LNCaP clone FGC (cell line): ENCODE measurements at regions not wholly inside any gene's neighbourhood (a gene's known extent, or its start where the extent isn't known, plus 50 kb on each side); places are given as distances from the start of the nearest gene placed in this dataset.

Experiments
- DNase-seq: peaks from one replicate; pipeline ENCODE4 v3.0.0-alpha.2; 2011; ENCODE audit warnings: low read depth
- H3K4me3 ChIP-seq: 2 replicates; pipeline ENCODE4 v1.5.1; 2011; ENCODE audit warnings: mild to moderate bottlenecking, low read depth, low read length, control low read depth
- CTCF ChIP-seq: IDR thresholded peaks from 2 replicates; pipeline ENCODE4 v1.5.1; 2012; ENCODE audit warnings: mild to moderate bottlenecking; ENCODE audit not compliant: control insufficient read depth, insufficient read depth; ENCODE audit errors: extremely low read depth

GRCh38 chr6:21855811-21856455 lies 262.4 kb downstream of the SOX4 start:
- TF ChIP-seq CTCF = no peak
- H3K4me3 ChIP-seq = no peak overlapping the region
- DNase-seq = no peak

DNA sequence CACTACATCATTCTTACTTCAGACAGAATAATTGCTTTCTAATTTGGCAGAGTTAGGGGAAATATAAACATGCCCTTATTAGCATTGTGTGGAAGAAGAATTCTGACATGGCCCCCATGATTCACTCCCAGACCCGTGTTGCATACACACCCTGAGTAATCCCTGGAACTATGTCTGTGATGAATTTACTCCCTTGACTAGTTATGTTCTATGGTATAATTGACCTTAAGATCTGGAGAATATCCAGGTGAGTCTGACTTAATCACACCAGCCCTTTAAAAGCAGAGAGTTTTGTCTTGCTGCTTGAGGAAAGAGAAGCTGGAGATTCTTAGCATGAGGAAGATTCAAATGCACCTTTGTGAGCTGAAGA lies 262.9 kb downstream of the SOX4 start:
- no peak overlapping the region for H3K4me3 ChIP-seq
- no peak for DNase-seq
- TF ChIP-seq CTCF = no peak

- no peak for TF ChIP-seq CTCF
- DNase-seq = no peak
- no peak overlapping the region for H3K4me3 ChIP-seq
These were observed 263.3 kb downstream of the SOX4 start for GRCh38 chr6:21856844-21857243.

- H3K4me3 ChIP-seq = no peak overlapping the region
- TF ChIP-seq CTCF = no peak
- DNase-seq = no peak
These were observed 264.5 kb downstream of the SOX4 start for GRCh38 chr6:21858076-21858475.

- no peak for TF ChIP-seq CTCF
- no peak for DNase-seq
- no peak overlapping the region for H3K4me3 ChIP-seq
These were observed 265.7 kb downstream of the SOX4 start for GRCh38 chr6:21859193-21859735.

GRCh38 chr6:21861942-21862341 lies 268.4 kb downstream of the SOX4 start:
- DNase-seq = no peak

More at GRCh38 chr6:21861942-21862341, 268.4 kb downstream of the SOX4 start:
- TF ChIP-seq CTCF = no peak
- no peak overlapping the region for H3K4me3 ChIP-seq
